Coronary artery (tissue), 2 donors: ENCODE measurements at regions not wholly inside any gene's neighbourhood (a gene's known extent, or its start where the extent isn't known, plus 50 kb on each side); places are given as distances from the start of the nearest gene placed in this dataset.
"Not testable (repeated sequence)": the region's sequence is repeated elsewhere in the genome, so short reads cannot be mapped to it uniquely, and the experiment has no call there.

Experiments
- DNase-seq: peaks from one replicate; pipeline ENCODE4 v3.0.0-alpha.2; 2017; ENCODE audit warnings: low spot score
- H3K27ac ChIP-seq, 2 donors: fragments of 200-600 bp; sonication (generic); one replicate each; pipeline ENCODE4 v1.5.1; 2016 to 2019
- H3K4me3 ChIP-seq: fragments of 200-600 bp; sonication (generic); 2 replicates; pipeline ENCODE4 v1.5.1; 2016; ENCODE audit warnings: mild to moderate bottlenecking, moderate library complexity

GRCh38 chr14:19511055-19511454, 76.9 kb upstream of the POTEG start:
- not testable (repeated sequence) for DNase-seq, H3K4me3 ChIP-seq, H3K27ac ChIP-seq

GRCh38 chr14:19489475-19489874, 55.3 kb upstream of the POTEG start:
- H3K4me3 ChIP-seq, DNase-seq, H3K27ac ChIP-seq: not testable (repeated sequence)

- H3K27ac ChIP-seq, DNase-seq, H3K4me3 ChIP-seq: not testable (repeated sequence)
These were observed 54.3 kb upstream of the POTEG start for GRCh38 chr14:19488457-19488856.

GRCh38 chr14:19487690-19488089, 53.5 kb upstream of the POTEG start:
- not testable (repeated sequence) for H3K27ac ChIP-seq, DNase-seq, H3K4me3 ChIP-seq

- DNase-seq, H3K27ac ChIP-seq, H3K4me3 ChIP-seq: not testable (repeated sequence)
These were observed 53.1 kb upstream of the POTEG start for GRCh38 chr14:19487265-19487664.

GRCh38 chr14:19485346-19485745, 51.2 kb upstream of the POTEG start:
- H3K27ac ChIP-seq, H3K4me3 ChIP-seq: not testable (repeated sequence)
- peak; percentile 59 for DNase-seq
